Colonic mucosa (tissue), 4 donors: ENCODE measurements at regions not wholly inside any gene's neighbourhood (a gene's known extent, or its start where the extent isn't known, plus 50 kb on each side); places are given as distances from the start of the nearest gene placed in this dataset.

ENCODE experiments used
- DNase-seq: peaks from one replicate; pipeline ENCODE4 v3.0.0-alpha.2; 2020
- H3K27ac ChIP-seq: fragments of 200-600 bp; one replicate; pipeline ENCODE4 v1.8.0; 2021
- H3K27me3 ChIP-seq: fragments of 200-600 bp; one replicate; pipeline ENCODE4 v1.8.0; 2021
- H3K36me3 ChIP-seq: fragments of 200-600 bp; one replicate; pipeline ENCODE4 v1.8.0; 2021
- H3K4me1 ChIP-seq: fragments of 200-600 bp; one replicate; pipeline ENCODE4 v1.8.0; 2021; ENCODE audit warnings: mild to moderate bottlenecking
- H3K4me3 ChIP-seq: fragments of 200-600 bp; one replicate; pipeline ENCODE4 v1.8.0; 2021
- H3K9ac ChIP-seq, 2 donors: one replicate each; pipeline ENCODE4 v1.7.0; 2013; ENCODE audit warnings: control low read depth in 2 of 2, low read depth in 2 of 2, low read length in 2 of 2
- H3K9me3 ChIP-seq: fragments of 200-600 bp; one replicate; pipeline ENCODE4 v1.8.0; 2021
- CTCF ChIP-seq: fragments of 200-600 bp; IDR thresholded peaks from one replicate; pipeline ENCODE4 v1.8.0; 2022; ENCODE audit warnings: antibody characterized with exemption, mild to moderate bottlenecking
- intact Hi-C: fragments of 100-400 bp; cut with DNase I; formaldehyde crosslinking; loops from one replicate; pipeline ENCODE4 v1.14.1; 2022
- donor health status: healthy.
- donor health status: DM: no; HTN: no; CAD: no.
- donor health status: DM: no; HTN: no; CAD: no.

- no peak for TF ChIP-seq CTCF
- no peak overlapping the region for H3K27ac ChIP-seq
- no peaks in the 10 kb centered on the region for H3K4me1 ChIP-seq
- H3K36me3 ChIP-seq = no peaks in the 10 kb centered on the region
- H3K4me3 ChIP-seq = no peak overlapping the region
- no peaks in the 10 kb centered on the region for H3K9me3 ChIP-seq
- H3K9ac ChIP-seq = no peak overlapping the region
- no peaks in the 10 kb centered on the region for H3K27me3 ChIP-seq
- DNase-seq = no peak
- intact Hi-C loops = no loop called here
These were observed 110.6 kb upstream of the PLPPR5 start for GRCh38 chr1:99115231-99115630.

- no peak overlapping the region for H3K27ac ChIP-seq
- DNase-seq = no peak
- intact Hi-C loops = no loop called here
These were observed 114.5 kb upstream of the PLPPR5 start for GRCh38 chr1:99119188-99119587.

GRCh38 chr1:99122039-99122438, 117.4 kb upstream of the PLPPR5 start:
- H3K9me3 ChIP-seq = no peaks in the 10 kb centered on the region
- H3K4me3 ChIP-seq = no peak overlapping the region
- TF ChIP-seq CTCF = no peak
- no peaks in the 10 kb centered on the region for H3K36me3 ChIP-seq
- no peaks in the 10 kb centered on the region for H3K4me1 ChIP-seq
- no peaks in the 10 kb centered on the region for H3K27me3 ChIP-seq
- no peak overlapping the region for H3K27ac ChIP-seq
- intact Hi-C loops = no loop called here
- H3K9ac ChIP-seq = no peak overlapping the region
- DNase-seq = no peak

More at GRCh38 chr1:99119188-99119587, 114.5 kb upstream of the PLPPR5 start:
- no peaks in the 10 kb centered on the region for H3K9me3 ChIP-seq
- H3K36me3 ChIP-seq = no peaks in the 10 kb centered on the region
- H3K27me3 ChIP-seq = no peaks in the 10 kb centered on the region
- H3K4me3 ChIP-seq = no peak overlapping the region
- H3K4me1 ChIP-seq = no peaks in the 10 kb centered on the region
- H3K9ac ChIP-seq = no peak overlapping the region
- no peak for TF ChIP-seq CTCF

- H3K4me3 ChIP-seq = no peak overlapping the region
- H3K9me3 ChIP-seq = no peaks in the 10 kb centered on the region
- no peak for DNase-seq
- no peaks in the 10 kb centered on the region for H3K4me1 ChIP-seq
- H3K27me3 ChIP-seq = no peaks in the 10 kb centered on the region
- H3K9ac ChIP-seq = no peak overlapping the region
- TF ChIP-seq CTCF = no peak
- no peaks in the 10 kb centered on the region for H3K36me3 ChIP-seq
- intact Hi-C loops = no loop called here
- H3K27ac ChIP-seq = no peak overlapping the region
These were observed 119.3 kb upstream of the PLPPR5 start for GRCh38 chr1:99123936-99124335.

- H3K27me3 ChIP-seq = no peaks in the 10 kb centered on the region
- no peaks in the 10 kb centered on the region for H3K4me1 ChIP-seq
- intact Hi-C loops = no loop called here
- no peaks in the 10 kb centered on the region for H3K36me3 ChIP-seq
- H3K4me3 ChIP-seq = no peak overlapping the region
- no peak overlapping the region for H3K27ac ChIP-seq
- no peaks in the 10 kb centered on the region for H3K9me3 ChIP-seq
- TF ChIP-seq CTCF = no peak
- H3K9ac ChIP-seq = no peak overlapping the region
- DNase-seq = no peak
These were observed 126.9 kb upstream of the PLPPR5 start for GRCh38 chr1:99131546-99131945.
